A549 (cell line): ENCODE measurements at regions not wholly inside any gene's neighbourhood (a gene's known extent, or its start where the extent isn't known, plus 50 kb on each side); places are given as distances from the start of the nearest gene placed in this dataset.

Experiments
- ATAC-seq, 2 experiments: fragments of 200-7000 bp in 1 of 2; fragments of >200 bp in 1 of 2; cut with Nextera tagmentation in 1 of 2; cut with Tn5 transposase in 1 of 2; 3 replicates each; pipeline versions ENCODE4 v1.8.0 to v1.9.1; 2018 to 2020; ENCODE audit warnings: mild to moderate bottlenecking in 1 of 2, moderate library complexity in 1 of 2
- CTCF ChIA-PET: fragments of 300-600 bp; sonication (Branson Sonifier 250); formaldehyde crosslinking; extraction: SDS; loops from one replicate; lab custom pipeline; 2021; ENCODE audit warnings: antibody characterized with exemption, inconsistent platforms; lab: Yijun Ruan, JAX
- POLR2A ChIA-PET: fragments of 350-600 bp; formaldehyde crosslinking; extraction: SDS; loops from one replicate; lab custom pipeline; 2021; ENCODE audit warnings: antibody characterized with exemption, inconsistent platforms; lab: Yijun Ruan, JAX
- DNase-seq, 2 experiments: peaks; one replicate each; pipeline versions ENCODE4 v3.0.0 to v3.0.0-alpha.2; 2011 to 2016; ENCODE audit warnings: low read depth in 1 of 2, low spot score in 1 of 2
- FAIRE-seq: peaks from 2 replicates; lab custom pipeline; 2011; peaks lifted over from hg19 to GRCh38; lab: Jason Lieb, UNC
- H3K27ac ChIP-seq, 2 experiments: fragments of >200 bp; sonication (Bioruptor Twin); formaldehyde crosslinking; 3 replicates each; pipeline ENCODE4 v1.5.1; 2016 to 2017
- H3K4me1 ChIP-seq: fragments of >200 bp; sonication (Bioruptor Twin); formaldehyde crosslinking; 3 replicates; pipeline ENCODE4 v1.6.1; 2016
- H3K4me2 ChIP-seq: fragments of >200 bp; sonication (Bioruptor Twin); formaldehyde crosslinking; 3 replicates; pipeline ENCODE4 v1.6.1; 2016
- H3K4me3 ChIP-seq: fragments of >200 bp; sonication (Bioruptor Twin); formaldehyde crosslinking; 3 replicates; pipeline ENCODE4 v1.5.1; 2016
- H3K9me3 ChIP-seq: fragments of >200 bp; sonication (Bioruptor Twin); formaldehyde crosslinking; 3 replicates; pipeline ENCODE4 v1.6.1; 2016
- BHLHE40 ChIP-seq: IDR thresholded peaks from 2 replicates; pipeline ENCODE4 v1.6.1; 2012; ENCODE audit warnings: low read depth, low read length, inconsistent platforms
- CEBPB ChIP-seq, 2 experiments: fragments of >200 bp in 1 of 2; sonication (Bioruptor Twin) in 1 of 2; formaldehyde crosslinking in 1 of 2; IDR thresholded peaks; 2 replicates each; pipeline ENCODE4 v1.6.1; 2012 to 2016
- CHD2 ChIP-seq: fragments of 150-350 bp; IDR thresholded peaks from 2 replicates; pipeline ENCODE4 v1.6.1; 2014; ENCODE audit warnings: low read length; ENCODE audit not compliant: partially characterized antibody
- CHD4 ChIP-seq: fragments of 200-600 bp; sonication (generic); IDR thresholded peaks from 2 replicates; pipeline ENCODE4 v1.6.1; 2016; ENCODE audit warnings: antibody characterized with exemption, mild to moderate bottlenecking, borderline replicate concordance
- EHF ChIP-seq: fragments of 250-450 bp; sonication (Bioruptor Pico); IDR thresholded peaks from 2 replicates; pipeline ENCODE4 v1.5.0; 2020; ENCODE audit warnings: mild to moderate bottlenecking
- ESRRA ChIP-seq: fragments of 150-350 bp; IDR thresholded peaks from 2 replicates; pipeline ENCODE4 v1.6.1; 2014; ENCODE audit warnings: mild to moderate bottlenecking, low read length, borderline replicate concordance
- FOSL2 ChIP-seq, 2 experiments: fragments of 450-650 bp in 1 of 2; fragments of >200 bp in 1 of 2; sonication (Bioruptor Twin) in 1 of 2; formaldehyde crosslinking; IDR thresholded peaks; 2 replicates each; pipeline versions ENCODE4 v1.5.0 to v1.6.1; 2016 to 2020; ENCODE audit warnings: mild to moderate bottlenecking in 1 of 2, moderate library complexity in 1 of 2
- FOXS1 ChIP-seq: fragments of 250-450 bp; sonication (Bioruptor Pico); IDR thresholded peaks from 2 replicates; pipeline ENCODE4 v1.5.0; 2020; ENCODE audit warnings: mild to moderate bottlenecking, moderate library complexity
- GATA3 ChIP-seq: IDR thresholded peaks from 2 replicates; pipeline ENCODE4 v1.6.1; 2012; ENCODE audit warnings: borderline replicate concordance
- HOXB5 ChIP-seq: fragments of 250-450 bp; sonication (Bioruptor Pico); IDR thresholded peaks from 2 replicates; pipeline ENCODE4 v1.5.0; 2020; ENCODE audit warnings: mild to moderate bottlenecking, moderate library complexity
- JUN ChIP-seq, 2 experiments: fragments of >200 bp; sonication (Bioruptor Twin); formaldehyde crosslinking; IDR thresholded peaks; 2 replicates in 1 of 2; 3 replicates in 1 of 2; pipeline ENCODE4 v1.6.1; 2016 to 2017
- JUNB ChIP-seq: fragments of >200 bp; sonication (Bioruptor Twin); formaldehyde crosslinking; IDR thresholded peaks from 2 replicates; pipeline ENCODE4 v1.6.1; 2016
- KDM5A ChIP-seq: fragments of 200-600 bp; sonication (generic); IDR thresholded peaks from 2 replicates; pipeline ENCODE4 v1.6.1; 2016; ENCODE audit warnings: antibody characterized with exemption, mild to moderate bottlenecking
- MAX ChIP-seq: IDR thresholded peaks from 2 replicates; pipeline ENCODE4 v1.6.1; 2012
- MYC ChIP-seq: IDR thresholded peaks from 2 replicates; pipeline ENCODE4 v1.6.1; 2012; ENCODE audit warnings: mild to moderate bottlenecking, inconsistent platforms, low read length, improper control_type of control experiment, borderline replicate concordance
- PBX3 ChIP-seq: IDR thresholded peaks from 2 replicates; pipeline ENCODE4 v1.6.1; 2012
- RAD21 ChIP-seq, 2 experiments: fragments of >200 bp in 1 of 2; sonication (Bioruptor Twin) in 1 of 2; formaldehyde crosslinking in 1 of 2; IDR thresholded peaks in 1 of 2; conservative IDR thresholded peaks in 1 of 2; 2 replicates in 1 of 2; 3 replicates in 1 of 2; pipeline ENCODE4 v1.6.1; 2012 to 2018; ENCODE audit warnings: inconsistent platforms in 1 of 2
- RARB ChIP-seq: fragments of 250-450 bp; sonication (Bioruptor Pico); IDR thresholded peaks from 2 replicates; pipeline ENCODE4 v1.8.0; 2021; ENCODE audit warnings: mild to moderate bottlenecking, moderate library complexity
- RCOR1 ChIP-seq: fragments of 150-350 bp; IDR thresholded peaks from 2 replicates; pipeline ENCODE4 v1.6.1; 2014; ENCODE audit warnings: antibody characterized with exemption, low read length, low read depth
- RFX5 ChIP-seq: fragments of 450-650 bp; IDR thresholded peaks from 2 replicates; pipeline ENCODE4 v1.7.1; 2014; ENCODE audit warnings: antibody characterized with exemption, mild to moderate bottlenecking, moderate library complexity
- SMC3 ChIP-seq: fragments of >200 bp; sonication (Bioruptor Twin); formaldehyde crosslinking; IDR thresholded peaks from 3 replicates; pipeline ENCODE4 v1.6.1; 2018; ENCODE audit warnings: inconsistent platforms
- SREBF2 ChIP-seq: fragments of 450-650 bp; IDR thresholded peaks from 2 replicates; pipeline ENCODE4 v1.6.1; 2014; ENCODE audit warnings: mild to moderate bottlenecking, moderate library complexity
- TP53 ChIP-seq: fragments of 250-450 bp; sonication (Bioruptor Pico); IDR thresholded peaks from 2 replicates; pipeline ENCODE4 v1.5.0; 2021; ENCODE audit warnings: mild to moderate bottlenecking, moderate library complexity
- ZFP36 ChIP-seq: fragments of 450-650 bp; IDR thresholded peaks from 2 replicates; pipeline ENCODE4 v1.6.1; 2014; ENCODE audit warnings: borderline replicate concordance; ENCODE audit not compliant: partially characterized antibody
- ZNF302 ChIP-seq: fragments of 250-450 bp; sonication (Bioruptor Pico); IDR thresholded peaks from 2 replicates; pipeline ENCODE4 v1.9.0; 2021; ENCODE audit warnings: inconsistent platforms, mild to moderate bottlenecking, moderate library complexity
- WGBS: methylation state at CpG from one replicate; pipeline ENCODE4 v1.1.6; 2017; ENCODE audit errors: missing lambda C conversion rate; 5-methylcytosine and 5-hydroxymethylcytosine counted together
- TF ChIP-seq, protein P1 (sequence below): fragments of >200 bp; sonication (Bioruptor Twin); formaldehyde crosslinking; IDR thresholded peaks from 2 replicates; pipeline ENCODE4 v1.6.1; 2016
- TF ChIP-seq, protein P2 (sequence below): fragments of 250-450 bp; sonication (Bioruptor Pico); IDR thresholded peaks from 2 replicates; pipeline ENCODE4 v1.5.0; 2020; ENCODE audit warnings: low read depth, mild to moderate bottlenecking, moderate library complexity

DNA sequence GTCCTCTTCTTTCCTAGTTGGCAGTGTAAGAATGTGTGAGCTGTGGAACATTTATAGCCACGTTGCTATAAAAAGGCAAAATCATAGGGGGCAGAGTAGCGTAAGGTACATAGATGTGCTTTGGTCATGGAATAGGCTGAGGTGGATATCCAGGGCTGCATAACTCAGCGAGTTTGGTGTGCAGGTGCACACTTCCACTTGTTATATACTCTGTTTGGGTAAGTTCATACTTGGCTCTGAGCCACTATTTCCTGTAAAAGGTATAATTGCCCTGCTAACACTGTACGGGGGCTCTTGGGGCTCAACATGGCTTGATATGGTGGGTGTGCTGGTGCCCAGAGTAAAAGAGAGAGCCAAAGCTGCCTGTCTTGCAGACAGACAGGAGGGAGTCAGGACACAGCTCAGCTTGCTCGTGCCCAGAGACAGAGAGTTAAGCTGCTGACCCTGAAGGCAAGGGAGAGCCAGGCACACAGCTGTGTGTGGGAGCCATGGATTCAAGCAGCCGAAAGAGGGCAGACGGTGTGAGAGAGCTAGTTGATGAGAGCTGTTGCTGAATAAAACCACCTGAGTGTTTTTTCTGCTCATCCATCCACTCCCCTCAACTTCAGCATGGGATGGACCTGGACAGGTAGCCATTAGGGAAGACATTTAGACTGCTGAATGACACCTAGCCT, 126.7 kb downstream of the DKK1 start:
- ATAC-seq = no peak
- no peak for FAIRE-seq

DNA sequence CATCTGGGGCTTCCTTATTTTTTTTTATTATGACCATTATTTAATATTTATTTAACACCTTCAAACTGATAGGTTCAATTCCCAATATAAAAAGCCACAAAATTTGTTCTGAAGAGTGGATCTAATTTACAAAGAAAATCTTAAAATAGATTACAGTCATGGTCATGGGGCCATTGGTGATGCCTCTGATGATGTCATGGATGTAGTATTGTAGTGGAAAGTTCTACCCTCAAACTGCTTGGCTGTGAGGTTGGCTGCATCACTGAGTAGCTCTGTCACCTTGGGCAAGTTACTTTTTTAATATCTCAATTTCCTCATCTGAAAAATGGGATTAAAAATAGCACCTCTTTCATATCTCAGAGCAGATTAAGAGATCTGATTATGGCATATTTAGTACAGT, 128.5 kb downstream of the DKK1 start:
- ChIA-PET CTCF (interaction anchor here (0.8 to 2.6 kb wide), 6 partner anchors 14 to 134 kb away, joined by 3 to 24 read pairs (median 8); partner anchors contain the start of gene DKK1), POLR2A (interaction anchor here (1.5 to 2.1 kb wide), 4 partner anchors 10 to 128 kb away, joined by 6 to 14 read pairs (median 10); partner anchors contain the start of gene DKK1)
- H3K27ac ChIP-seq = peak overlapping the region; percentile 84 to 87
- DNase-seq (peak in 1 of 2 experiments; percentile 53), ATAC-seq (peak; percentile 34 to 65; a peak in 2 of 6 replicates), FAIRE-seq (no peak)
- H3K9me3 ChIP-seq = no peaks in the 10 kb centered on the region
- no peak for TF ChIP-seq FOSL2 (IDR thresholded peaks at IDR 0.05)
- peak; percentile 36 for TF ChIP-seq FOSL2 (CRISPR knock-in tag; IDR thresholded peaks at IDR 0.05)
- TF ChIP-seq KDM5A = no peak
- peaks cover 48% of the 10 kb centered on the region for H3K4me1 ChIP-seq
- H3K4me2 ChIP-seq = peak overlapping the region; percentile 63
- no peak overlapping the region for H3K4me3 ChIP-seq

More for the DNA sequence above, 126.7 kb downstream of the DKK1 start:
- no peak overlapping the region for H3K4me3 ChIP-seq
- ChIA-PET POLR2A (no interaction called here), CTCF (interaction anchor here (0.7 to 2.0 kb wide), 5 partner anchors 10 to 133 kb away, joined by 3 to 5 read pairs (median 4); no protein-coding TSS in a partner anchor)
- H3K27ac ChIP-seq = peak overlapping the region; percentile 84 to 87
- WGBS = 77% methylated on average over 7 of the region's 7 CpGs
- no peaks in the 10 kb centered on the region for H3K9me3 ChIP-seq
- H3K4me1 ChIP-seq = peaks cover 38% of the 10 kb centered on the region
- no peak for DNase-seq
- no peak for TF ChIP-seq EHF (CRISPR knock-in tag)
- no peak for TF ChIP-seq GATA3
- no peak for TF ChIP-seq ZNF302 (CRISPR knock-in tag)
- TF ChIP-seq RARB (CRISPR knock-in tag) = no peak
- no peak for TF ChIP-seq RCOR1
- TF ChIP-seq MYC = no peak
- no peak for TF ChIP-seq CHD4
- TF ChIP-seq JUNB = no peak
- no peak for TF ChIP-seq CEBPB (IDR thresholded peaks at IDR 0.05)
- TF ChIP-seq BHLHE40 = no peak
- TF ChIP-seq FOXS1 (CRISPR knock-in tag) = no peak
- TF ChIP-seq TP53 (CRISPR knock-in tag) = no peak
- TF ChIP-seq PBX3 = no peak
- TF ChIP-seq, protein P1, sequence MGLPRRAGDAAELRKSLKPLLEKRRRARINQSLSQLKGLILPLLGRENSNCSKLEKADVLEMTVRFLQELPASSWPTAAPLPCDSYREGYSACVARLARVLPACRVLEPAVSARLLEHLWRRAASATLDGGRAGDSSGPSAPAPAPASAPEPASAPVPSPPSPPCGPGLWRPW = no peak
- TF ChIP-seq, protein P2, sequence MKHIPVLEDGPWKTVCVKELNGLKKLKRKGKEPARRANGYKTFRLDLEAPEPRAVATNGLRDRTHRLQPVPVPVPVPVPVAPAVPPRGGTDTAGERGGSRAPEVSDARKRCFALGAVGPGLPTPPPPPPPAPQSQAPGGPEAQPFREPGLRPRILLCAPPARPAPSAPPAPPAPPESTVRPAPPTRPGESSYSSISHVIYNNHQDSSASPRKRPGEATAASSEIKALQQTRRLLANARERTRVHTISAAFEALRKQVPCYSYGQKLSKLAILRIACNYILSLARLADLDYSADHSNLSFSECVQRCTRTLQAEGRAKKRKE = no peak
- TF ChIP-seq RFX5 = no peak
- TF ChIP-seq, all 56 proteins: peak for 0
- H3K4me2 ChIP-seq = no peak overlapping the region

- ATAC-seq (peak; percentile 90), FAIRE-seq (peak; percentile 100), DNase-seq (peak; percentile 43 to 91)
- WGBS = under 1% methylated on average over 3 of the region's 3 CpGs
- no peak overlapping the region for H3K4me3 ChIP-seq
- peak overlapping the region; percentile 84 to 87 for H3K27ac ChIP-seq
- CTCF ChIA-PET = interaction anchor here (1.1 to 2.6 kb wide), 6 partner anchors 30 to 135 kb away, joined by 3 to 24 read pairs (median 8); partner anchors contain the start of gene DKK1
- POLR2A ChIA-PET = interaction anchor here (1.5 to 2.1 kb wide), 4 partner anchors 9 to 130 kb away, joined by 6 to 14 read pairs (median 10); partner anchors contain the start of gene DKK1
- peaks cover 59% of the 10 kb centered on the region for H3K4me1 ChIP-seq
- H3K4me2 ChIP-seq = peak overlapping the region; percentile 63
- H3K9me3 ChIP-seq = no peaks in the 10 kb centered on the region
- TF ChIP-seq ZFP36 (no peak), MAX (peak; percentile 74; the same call in 1 of the 2 replicates), CEBPB (IDR thresholded peaks at IDR 0.05) (peak; percentile 86 to 97), SMC3 (peak; percentile 28; the same call in 1 of the 3 replicates), EHF (CRISPR knock-in tag) (peak; percentile 29; the same call in 1 of the 2 replicates), RAD21 (conservative IDR thresholded peaks at IDR 0.05 in 1 of 2, IDR thresholded peaks at IDR 0.05 in 1 of 2) (peak; percentile 24 to 36; a peak in 2 of 5 replicates), BHLHE40 (no peak), GATA3 (peak; percentile 100), JUNB (peak; percentile 98), ESRRA (no peak), HOXB5 (CRISPR knock-in tag) (peak; percentile 63; the same call in 1 of the 2 replicates), RARB (CRISPR knock-in tag) (no peak), JUN (IDR thresholded peaks at IDR 0.05) (peak; percentile 81 to 89), CHD2 (no peak), PBX3 (peak; percentile 83; the same call in 1 of the 2 replicates), SREBF2 (no peak)
Observed at GRCh38 chr10:52443419-52444388, 129.6 kb downstream of the DKK1 start.
